ENCODE measurements at regions not wholly inside any gene's neighbourhood (a gene's known extent, or its start where the extent isn't known, plus 50 kb on each side); places are given as distances from the start of the nearest gene placed in this dataset.

GRCh38 chr13:68170961-68171360, 940.8 kb upstream of the PCDH9 start:
- H3K9ac ChIP-seq (ENCODE audit: low read length), result no peak overlapping the region

GRCh38 chr13:68168448-68168847, 938.3 kb upstream of the PCDH9 start:
- no peaks in the 10 kb centered on the region for H3K9me2 ChIP-seq (replicated peaks; ENCODE audit: insufficient read depth, low read length)
- no peaks in the 10 kb centered on the region for H4K20me1 ChIP-seq (ENCODE audit: low read depth, low read length)
- no peaks in the 10 kb centered on the region for H3K27me3 ChIP-seq (ENCODE audit: low read length)
- TF ChIP-seq CTCF (IDR thresholded peaks at IDR 0.05; ENCODE audit: insufficient read depth, low read length, poor library complexity, severe bottlenecking) (no peak), EZH2phosphoT487 (conservative IDR thresholded peaks at IDR 0.05; ENCODE audit: low read length) (no peak)
- H3K36me3 ChIP-seq (ENCODE audit: low read length), result no peaks in the 10 kb centered on the region
- H3K9me3 ChIP-seq (ENCODE audit: insufficient read depth, low read length), result no peaks in the 10 kb centered on the region
- no peak overlapping the region for H2AFZ ChIP-seq (ENCODE audit: low read depth, low read length, severe bottlenecking)
- no peak overlapping the region for H3K4me2 ChIP-seq (ENCODE audit: low read depth, low read length, poor library complexity, severe bottlenecking)
- no peak overlapping the region for H3K9ac ChIP-seq (ENCODE audit: low read length)
- no peaks in the 10 kb centered on the region for H3F3A ChIP-seq (ENCODE audit: insufficient read depth)
- no peak overlapping the region for H3K4me3 ChIP-seq (ENCODE audit: insufficient read depth, low read length, poor library complexity, severe bottlenecking)
- H3K27ac ChIP-seq (ENCODE audit: low read depth, low read length), result no peak overlapping the region
- H3K79me2 ChIP-seq (ENCODE audit: insufficient read depth, low read length), result no peaks in the 10 kb centered on the region

More at GRCh38 chr13:68170961-68171360, 940.8 kb upstream of the PCDH9 start:
- TF ChIP-seq EZH2phosphoT487 (conservative IDR thresholded peaks at IDR 0.05; ENCODE audit: low read length), result no peak
- TF ChIP-seq CTCF (IDR thresholded peaks at IDR 0.05; ENCODE audit: insufficient read depth, low read length, poor library complexity, severe bottlenecking), result no peak
- H3K4me3 ChIP-seq (ENCODE audit: insufficient read depth, low read length, poor library complexity, severe bottlenecking), result no peak overlapping the region
- no peaks in the 10 kb centered on the region for H3K27me3 ChIP-seq (ENCODE audit: low read length)
- H3K79me2 ChIP-seq (ENCODE audit: insufficient read depth, low read length), result no peaks in the 10 kb centered on the region
- no peaks in the 10 kb centered on the region for H3K9me2 ChIP-seq (replicated peaks; ENCODE audit: insufficient read depth, low read length)
- no peaks in the 10 kb centered on the region for H3K9me3 ChIP-seq (ENCODE audit: insufficient read depth, low read length)
- H3F3A ChIP-seq (ENCODE audit: insufficient read depth), result no peaks in the 10 kb centered on the region
- H3K36me3 ChIP-seq (ENCODE audit: low read length), result no peaks in the 10 kb centered on the region
- H4K20me1 ChIP-seq (ENCODE audit: low read depth, low read length), result no peaks in the 10 kb centered on the region
- no peak overlapping the region for H2AFZ ChIP-seq (ENCODE audit: low read depth, low read length, severe bottlenecking)
- no peak overlapping the region for H3K27ac ChIP-seq (ENCODE audit: low read depth, low read length)
- H3K4me2 ChIP-seq (ENCODE audit: low read depth, low read length, poor library complexity, severe bottlenecking), result no peak overlapping the region

GRCh38 chr13:68160466-68160865, 930.3 kb upstream of the PCDH9 start:
- Histone ChIP-seq H3K4me3 (ENCODE audit: insufficient read depth, low read length, poor library complexity, severe bottlenecking) (no peak overlapping the region), H3K9me2 (replicated peaks; ENCODE audit: insufficient read depth, low read length) (no peaks in the 10 kb centered on the region), H3K27me3 (ENCODE audit: low read length) (no peaks in the 10 kb centered on the region), H3K4me2 (ENCODE audit: low read depth, low read length, poor library complexity, severe bottlenecking) (no peak overlapping the region), H3F3A (ENCODE audit: insufficient read depth) (no peaks in the 10 kb centered on the region), H3K27ac (ENCODE audit: low read depth, low read length) (no peak overlapping the region), H3K9ac (ENCODE audit: low read length) (no peak overlapping the region), H3K79me2 (ENCODE audit: insufficient read depth, low read length) (no peaks in the 10 kb centered on the region), H3K9me3 (ENCODE audit: insufficient read depth, low read length) (no peaks in the 10 kb centered on the region), H3K36me3 (ENCODE audit: low read length) (no peaks in the 10 kb centered on the region), H2AFZ (ENCODE audit: low read depth, low read length, severe bottlenecking) (no peak overlapping the region), H4K20me1 (ENCODE audit: low read depth, low read length) (no peaks in the 10 kb centered on the region)
- TF ChIP-seq EZH2phosphoT487 (conservative IDR thresholded peaks at IDR 0.05; ENCODE audit: low read length), result no peak
- no peak for TF ChIP-seq CTCF (IDR thresholded peaks at IDR 0.05; ENCODE audit: insufficient read depth, low read length, poor library complexity, severe bottlenecking)
